GM19467 (cell line): ENCODE measurements at regions not wholly inside any gene's neighbourhood (a gene's known extent, or its start where the extent isn't known, plus 50 kb on each side); places are given as distances from the start of the nearest gene placed in this dataset.
A peak's percentile ranks its signal among the peaks of the same experiment; 100 is the strongest.
"Not testable (repeated sequence)": the region's sequence is repeated elsewhere in the genome, so short reads cannot be mapped to it uniquely, and the experiment has no call there.

Experiments used
- ATAC-seq: cut with Tn5 transposase; IDR thresholded peaks from one replicate; pipeline ENCODE4 v1.9.1; 2021; ENCODE audit warnings: mild to moderate bottlenecking, moderate library complexity; ENCODE audit not compliant: unreplicated experiment

DNA sequence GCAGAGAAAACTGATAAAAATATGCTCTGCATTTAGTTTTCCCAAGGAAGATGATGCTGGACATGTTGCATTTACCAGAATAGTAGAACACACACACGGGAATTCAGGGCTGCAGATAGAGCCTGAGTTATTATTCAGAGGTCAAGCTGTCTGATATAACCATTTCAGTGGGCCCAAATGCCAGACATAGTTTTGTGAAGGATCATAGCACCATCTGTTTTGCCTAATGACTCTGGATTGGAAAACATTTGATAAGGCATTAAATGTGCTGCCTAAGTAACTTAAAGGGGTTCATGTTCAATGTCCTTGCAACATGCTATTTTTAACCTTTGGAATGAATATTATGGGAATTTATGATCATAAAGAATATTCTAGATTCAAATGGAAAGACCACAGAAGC, 666.2 kb downstream of the PRIM2 start:
- ATAC-seq: not testable (repeated sequence)

DNA sequence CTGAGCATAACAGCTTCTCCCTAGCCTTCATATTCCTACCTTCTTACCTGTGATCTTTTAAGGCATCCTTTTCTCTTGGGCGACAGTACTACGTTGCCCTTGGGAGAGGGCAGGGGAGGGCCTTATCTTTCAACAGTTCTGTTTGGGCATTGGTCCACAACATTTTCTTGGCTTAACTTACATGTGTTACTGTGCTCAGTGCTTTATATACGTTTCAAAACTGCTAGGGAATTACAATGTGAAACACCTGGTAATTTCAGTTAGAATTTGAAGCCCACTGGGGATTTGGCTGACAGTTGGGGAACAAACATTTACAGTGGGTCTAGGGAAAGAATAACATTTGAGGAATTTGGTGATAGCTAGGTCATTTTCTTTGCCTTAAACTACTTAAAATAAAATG, 667.1 kb downstream of the PRIM2 start:
- ATAC-seq: not testable (repeated sequence)

DNA sequence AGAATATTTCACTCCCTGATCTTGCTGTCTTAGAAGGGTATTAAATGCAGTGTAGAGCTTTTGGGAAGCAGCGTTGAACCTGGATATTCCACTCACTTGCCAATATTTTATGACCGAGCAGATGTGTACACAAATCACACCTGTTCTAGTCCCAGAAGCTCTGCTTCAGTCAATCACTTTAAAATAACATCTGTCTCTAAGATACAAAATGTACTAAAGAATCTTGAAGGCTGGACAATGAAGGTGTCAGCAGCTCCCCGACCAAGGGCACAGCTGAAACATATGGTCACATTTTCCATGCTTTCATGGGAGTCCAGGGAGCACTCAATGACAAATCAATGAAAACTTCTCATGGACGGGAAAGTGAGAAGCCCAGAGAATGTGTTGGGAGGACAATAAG, 668.3 kb downstream of the PRIM2 start:
- not testable (repeated sequence) for ATAC-seq

DNA sequence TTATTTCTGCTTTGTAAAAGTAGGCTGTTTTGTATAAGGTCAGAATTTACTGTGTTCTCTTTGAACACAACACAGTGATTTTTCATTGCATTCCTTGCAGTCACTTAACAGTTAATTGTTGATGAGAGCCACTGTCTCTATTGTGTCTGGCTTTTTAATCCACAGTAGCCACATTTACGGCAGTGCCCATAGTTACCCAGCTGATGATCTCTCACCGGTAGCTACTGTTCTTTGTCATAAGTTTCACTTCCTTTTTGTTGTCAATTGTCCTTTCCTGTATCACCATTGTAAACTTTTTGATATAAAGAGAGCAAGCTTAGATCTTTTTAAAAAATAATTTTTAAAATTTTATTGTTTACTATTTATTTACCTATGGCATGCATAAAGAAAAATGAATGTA, 669.2 kb downstream of the PRIM2 start:
- ATAC-seq: peak; percentile 99

DNA sequence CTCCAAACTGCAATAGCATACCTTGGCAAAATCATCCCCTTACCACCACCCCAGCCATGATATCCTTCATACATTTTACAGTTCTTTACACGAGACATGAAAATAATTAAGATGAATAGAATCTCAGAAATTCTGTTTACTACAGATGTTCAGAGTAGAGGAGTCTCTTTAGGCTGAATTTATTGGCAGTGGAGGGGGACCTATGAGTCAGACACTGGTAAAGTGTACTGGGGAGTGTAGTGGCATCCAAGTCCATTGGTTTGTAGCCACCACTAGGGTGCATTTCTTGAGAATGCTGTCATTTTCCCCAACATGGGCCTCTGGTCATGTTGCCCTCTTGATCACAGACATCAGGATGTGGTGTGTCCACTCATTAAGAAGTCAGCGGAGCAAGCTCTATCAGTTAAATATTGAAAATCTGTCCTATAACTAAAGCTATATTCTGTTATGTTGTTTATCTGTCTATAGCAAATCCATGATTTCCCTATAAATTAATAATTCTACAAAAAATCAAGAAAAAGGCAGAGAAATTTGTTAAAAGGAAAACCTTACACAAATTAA, 672.2 kb downstream of the PRIM2 start:
- ATAC-seq: not testable (repeated sequence)

DNA sequence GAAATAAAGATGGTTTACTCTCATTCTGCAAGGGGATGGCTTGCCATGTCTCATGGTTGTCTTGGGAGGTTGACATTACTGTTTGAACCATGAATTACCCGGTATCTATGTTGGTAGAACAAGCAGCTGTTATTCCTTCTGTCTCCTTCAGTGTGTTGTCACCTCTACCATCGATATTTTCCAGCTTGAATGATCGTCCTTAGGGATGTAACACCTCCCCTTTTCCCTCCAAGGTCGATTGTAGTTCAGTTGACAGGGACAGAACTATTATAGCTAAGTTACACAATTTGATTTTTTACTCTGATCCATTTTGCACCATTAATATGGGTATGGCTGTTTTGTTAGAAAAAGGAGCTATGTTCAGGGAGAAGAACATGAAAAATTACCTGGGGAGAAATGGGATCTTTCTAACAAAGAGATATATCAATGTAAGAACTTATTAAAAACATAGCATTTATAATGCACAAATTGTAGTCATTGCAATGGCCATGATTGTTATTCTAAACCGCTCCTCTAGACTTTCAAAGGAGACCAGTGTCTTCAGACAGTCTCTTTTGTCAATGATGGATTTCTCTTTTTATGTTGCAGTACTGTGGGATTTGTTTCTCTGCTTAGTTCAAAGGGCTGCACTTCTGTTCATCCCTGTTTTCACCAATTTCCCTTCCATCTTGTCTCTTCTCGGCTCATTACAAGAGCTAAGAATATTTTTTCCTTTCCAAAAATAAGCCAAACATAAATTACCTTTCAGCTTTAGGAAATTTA, 681.6 kb downstream of the PRIM2 start:
- not testable (repeated sequence) for ATAC-seq

DNA sequence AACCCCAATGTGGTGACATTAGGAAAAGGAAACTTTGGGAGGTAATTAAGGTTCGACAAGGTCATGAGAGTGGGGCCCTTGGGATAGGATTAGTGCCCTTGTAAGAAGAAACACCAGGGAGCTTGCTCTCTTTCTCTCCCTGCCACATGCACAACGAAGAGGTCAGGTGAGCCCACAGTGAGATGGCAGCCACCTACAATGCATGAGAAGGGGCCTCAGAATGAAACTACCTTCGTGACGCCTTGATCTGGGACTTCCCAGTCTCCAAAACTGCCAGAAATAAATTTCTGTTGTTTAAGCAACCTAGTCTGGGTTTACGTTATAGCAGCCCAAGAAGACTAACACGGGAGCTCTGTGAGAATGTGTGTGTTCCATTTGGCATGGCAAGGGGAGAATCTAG, 682.8 kb downstream of the PRIM2 start:
- not testable (repeated sequence) for ATAC-seq

DNA sequence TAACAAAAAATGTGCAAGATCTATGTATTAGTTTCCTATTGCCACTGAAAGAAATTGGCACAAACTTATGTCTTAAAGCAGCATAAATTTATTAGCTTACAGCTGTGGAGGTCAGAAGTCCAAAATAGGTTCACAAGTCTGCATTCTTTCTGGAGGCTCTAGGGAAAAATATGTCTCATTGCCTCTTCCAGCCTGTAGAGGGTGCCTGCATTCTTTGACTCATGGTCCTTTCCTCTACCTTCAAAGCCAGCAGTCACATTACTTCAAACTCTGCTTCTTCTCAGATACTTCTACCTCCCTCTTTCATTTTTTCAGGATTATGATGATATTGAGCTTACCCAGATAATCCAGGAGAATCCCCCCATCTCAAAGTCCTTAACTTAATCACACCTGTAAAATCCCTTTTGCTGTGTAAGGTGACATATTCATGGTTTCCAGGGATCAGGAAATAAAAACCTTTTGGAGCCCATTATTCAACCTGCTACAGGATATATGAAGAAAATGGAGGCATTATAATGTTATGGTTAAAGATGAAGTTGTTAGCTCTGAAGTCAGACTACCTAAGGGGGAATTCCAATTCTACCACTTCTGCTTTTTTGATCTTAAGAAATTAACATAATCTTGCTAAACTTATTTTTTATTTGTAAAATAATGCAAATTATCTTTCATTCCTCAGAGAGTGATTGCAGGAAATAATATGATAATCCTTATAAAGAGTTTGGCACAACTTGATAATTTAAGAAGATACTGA, 686.2 kb downstream of the PRIM2 start:
- not testable (repeated sequence) for ATAC-seq

DNA sequence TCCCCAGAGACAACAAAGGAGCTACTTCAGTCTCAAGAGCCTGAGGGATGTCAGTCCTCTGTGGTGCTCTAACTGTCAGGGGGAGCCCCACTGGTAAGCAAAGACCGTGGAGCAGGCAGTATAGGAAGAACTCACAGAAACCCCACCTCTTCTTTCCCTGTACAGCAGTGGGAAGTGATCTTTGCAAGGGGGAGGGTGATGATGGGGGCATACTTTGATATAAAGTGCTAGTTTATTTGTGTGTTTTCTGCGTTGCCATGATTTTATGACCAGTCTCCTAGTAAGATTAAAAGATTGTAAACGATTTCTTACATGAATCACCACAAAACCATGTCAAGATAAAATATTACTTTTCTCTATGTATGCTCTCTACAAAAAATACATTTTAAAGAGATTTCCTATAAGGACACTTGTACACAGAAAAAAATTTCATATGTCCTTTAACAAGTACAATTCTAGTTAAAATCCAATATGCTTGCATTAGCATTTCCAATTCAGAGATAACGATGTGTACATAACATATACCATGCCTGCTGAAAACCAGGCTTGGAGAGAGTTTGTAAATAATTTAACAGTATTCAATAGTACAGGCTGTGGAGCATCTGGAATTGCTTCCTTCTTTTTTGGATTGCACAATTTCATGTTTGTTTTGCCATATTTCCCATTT, 690.0 kb downstream of the PRIM2 start:
- not testable (repeated sequence) for ATAC-seq

DNA sequence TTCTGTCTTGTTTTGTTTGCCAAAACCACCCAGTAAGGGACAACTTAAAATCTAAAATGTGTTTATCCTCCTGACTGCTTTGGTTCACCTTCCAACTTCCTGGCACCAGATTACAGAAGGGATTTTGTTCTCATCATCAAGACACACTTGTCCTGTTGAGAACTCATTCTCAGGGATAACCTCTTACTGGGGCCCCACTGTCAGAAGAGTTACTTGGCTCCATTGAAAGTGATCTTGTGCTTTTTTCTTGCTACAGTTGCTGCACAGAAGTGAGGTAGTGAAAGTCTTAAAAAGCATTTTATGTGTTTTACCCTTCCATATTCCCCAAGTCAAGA, 690.5 kb downstream of the PRIM2 start:
- not testable (repeated sequence) for ATAC-seq

DNA sequence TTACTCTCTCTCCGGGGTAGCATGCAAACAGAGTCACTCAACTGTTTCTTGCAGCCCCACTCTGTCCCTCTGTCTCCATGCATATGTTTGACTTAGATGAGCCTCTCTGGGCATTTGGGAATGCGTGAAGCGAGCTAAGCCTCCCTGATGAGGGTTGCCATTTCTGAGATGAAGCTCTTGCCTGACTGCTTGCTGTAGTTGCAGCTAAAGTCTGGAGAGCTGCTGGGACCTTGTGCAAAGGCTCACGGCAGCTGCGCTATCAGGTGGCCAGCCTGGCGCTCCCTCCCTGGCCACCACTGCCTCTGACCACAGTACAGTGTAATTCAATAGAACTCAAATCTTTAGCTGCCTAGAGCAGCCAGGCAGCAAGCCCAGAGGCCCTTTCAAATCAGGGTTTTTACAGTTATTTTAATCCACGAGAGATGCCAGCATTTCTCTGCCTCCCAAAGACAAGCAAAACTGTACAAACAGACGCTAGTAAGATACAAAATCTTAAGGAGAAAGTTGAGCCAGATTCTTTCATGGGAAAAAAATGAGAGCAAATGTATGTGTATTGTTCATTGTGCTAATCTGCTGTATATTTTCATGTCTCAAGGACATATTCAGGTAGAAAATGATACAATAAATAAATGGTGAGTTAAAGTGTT, 694.6 kb downstream of the PRIM2 start:
- not testable (repeated sequence) for ATAC-seq

DNA sequence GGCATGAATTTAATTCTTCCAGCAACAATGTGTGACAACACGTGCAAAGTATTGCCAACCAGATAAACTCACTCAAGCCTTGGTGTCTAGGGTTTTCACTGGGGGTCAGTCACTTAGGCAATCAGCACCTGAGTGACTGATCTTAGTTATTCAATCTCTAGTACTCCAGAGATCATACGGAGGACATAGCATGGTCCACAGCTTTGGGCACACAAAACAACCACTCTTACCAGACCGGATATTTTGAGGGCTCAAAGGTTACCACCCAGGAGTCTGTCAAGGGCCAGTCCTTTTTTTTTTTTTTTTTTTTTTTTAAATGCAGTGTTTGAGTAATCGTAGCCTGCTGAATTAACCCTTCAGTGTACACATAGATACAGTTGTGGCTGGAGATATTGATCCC, 699.2 kb downstream of the PRIM2 start:
- ATAC-seq: not testable (repeated sequence)

DNA sequence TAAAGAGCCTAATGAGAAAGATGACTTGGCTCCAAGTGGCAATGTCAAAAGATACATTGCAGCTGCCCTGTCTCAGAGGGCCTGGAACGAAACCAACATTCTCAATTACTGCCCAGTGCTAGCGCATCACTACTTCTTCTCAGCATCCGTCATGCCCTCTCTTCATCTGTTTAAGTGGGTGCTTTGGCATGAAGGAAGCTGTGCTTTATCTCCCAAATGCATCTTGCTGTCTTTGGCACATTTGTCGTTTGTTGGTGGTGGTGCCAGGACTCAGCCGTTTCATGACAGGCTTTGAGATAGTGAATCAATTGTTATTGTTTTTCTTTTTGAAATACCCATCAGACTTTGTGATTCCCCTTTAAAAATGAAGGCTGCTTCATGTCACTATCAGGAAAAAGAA, 710.8 kb downstream of the PRIM2 start:
- ATAC-seq: not testable (repeated sequence)

DNA sequence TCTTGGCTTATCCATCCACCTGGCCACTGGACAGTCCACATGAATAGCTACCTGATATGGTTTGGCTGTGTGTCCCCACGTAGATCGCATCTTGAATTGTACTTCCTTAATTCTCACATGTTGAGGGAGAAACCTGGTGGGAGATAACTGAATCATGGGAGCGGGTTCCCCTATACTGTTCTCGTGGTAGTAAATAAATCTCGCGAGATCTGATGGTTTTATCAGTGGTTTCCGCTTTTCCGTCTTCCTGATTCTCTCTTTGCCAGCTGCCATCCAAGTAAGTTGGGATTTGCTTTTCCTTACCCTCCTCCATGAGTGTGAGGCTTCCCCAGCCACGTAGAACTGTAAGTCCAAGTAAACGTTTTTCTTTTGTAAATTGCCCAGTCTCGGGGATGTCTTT, 720.8 kb downstream of the PRIM2 start:
- ATAC-seq: not testable (repeated sequence)

DNA sequence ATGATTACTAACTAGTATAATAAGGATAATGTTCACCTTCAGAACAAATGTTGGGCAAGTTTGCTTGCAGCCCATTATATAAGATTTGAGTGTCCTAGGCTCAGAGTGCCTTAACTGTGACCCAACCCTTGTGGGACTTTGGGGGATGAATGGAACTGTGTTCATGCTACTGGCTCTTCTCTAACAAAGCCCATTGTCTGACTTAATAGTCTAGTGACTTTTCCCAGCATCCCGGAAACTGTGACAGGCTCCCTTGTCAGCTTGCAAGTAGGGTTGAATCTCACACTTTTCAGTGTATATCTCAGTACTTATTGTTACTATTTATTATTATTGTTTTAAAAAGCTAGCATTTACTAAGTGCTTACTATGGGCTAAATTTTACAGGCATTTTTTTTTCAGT, 729.2 kb downstream of the PRIM2 start:
- ATAC-seq: not testable (repeated sequence)

DNA sequence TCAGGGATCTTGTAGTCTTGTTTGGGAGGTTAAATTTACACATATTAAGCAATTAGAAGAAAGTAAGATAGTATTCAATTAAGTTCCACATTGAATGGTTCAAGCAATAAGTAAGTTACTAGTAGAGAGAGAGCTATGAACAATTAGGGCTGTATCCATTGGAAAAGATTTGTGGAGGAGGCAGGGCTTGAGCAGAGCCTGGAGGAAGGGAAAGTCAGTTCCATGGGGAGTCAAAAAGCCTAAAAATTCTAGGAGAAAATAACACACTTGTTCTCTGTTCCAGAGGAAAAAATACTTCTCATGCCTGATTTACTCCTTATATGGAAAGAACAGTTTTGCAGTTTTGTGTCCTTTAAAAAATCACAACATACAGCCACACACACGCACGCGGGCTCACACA, 730.0 kb downstream of the PRIM2 start:
- not testable (repeated sequence) for ATAC-seq

DNA sequence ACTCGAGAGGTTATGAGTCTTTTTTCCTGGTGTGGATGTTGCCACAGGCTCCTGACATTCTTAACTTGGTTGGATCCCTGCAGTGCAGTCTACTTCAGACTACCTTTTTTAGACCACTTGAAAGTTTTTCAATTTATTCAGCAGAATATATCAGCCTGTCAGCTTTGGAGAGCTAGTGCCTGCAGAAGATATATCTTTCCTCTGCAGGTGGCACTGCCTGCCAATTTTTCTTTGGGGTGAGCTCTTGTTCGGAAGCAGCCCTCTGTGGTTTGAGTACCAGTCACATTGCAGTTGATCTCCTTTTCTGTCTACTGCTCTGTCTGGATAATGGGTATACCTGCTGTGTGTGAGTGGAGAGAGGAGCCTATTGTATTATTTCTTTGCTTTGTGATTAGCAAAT, 730.4 kb downstream of the PRIM2 start:
- not testable (repeated sequence) for ATAC-seq

DNA sequence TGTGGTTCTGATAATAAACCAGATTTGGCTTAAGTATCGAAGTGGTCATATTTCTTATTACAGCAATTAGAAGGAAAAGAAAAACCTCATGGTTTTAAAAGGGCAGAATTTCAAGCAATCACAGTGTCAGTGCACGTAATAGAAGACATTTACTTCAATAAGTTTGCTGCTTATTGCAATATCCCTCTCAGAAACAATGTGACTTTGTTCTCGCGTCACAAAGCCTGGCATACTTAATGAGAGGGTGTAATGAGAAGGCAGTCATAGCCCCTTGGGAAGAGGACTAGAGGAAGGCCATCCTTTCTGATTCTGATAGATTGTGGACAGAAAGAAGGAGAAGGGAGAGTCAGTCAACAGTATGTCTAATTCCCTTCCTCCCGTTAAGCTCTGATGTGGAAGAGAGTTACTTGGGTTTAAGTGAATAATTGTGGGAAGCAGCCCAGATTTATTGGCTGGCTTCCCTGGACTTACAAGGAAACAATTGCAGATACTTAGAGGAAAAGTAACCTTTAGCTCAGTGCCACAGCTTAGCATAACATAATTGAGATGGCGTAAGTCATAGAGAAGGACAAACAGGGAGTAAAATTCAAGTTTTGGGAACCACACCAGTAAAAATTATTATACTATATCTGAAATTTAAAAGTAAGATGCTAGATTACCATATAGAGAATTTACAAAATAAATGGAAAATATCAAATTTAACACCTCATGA, 738.2 kb downstream of the PRIM2 start:
- not testable (repeated sequence) for ATAC-seq

DNA sequence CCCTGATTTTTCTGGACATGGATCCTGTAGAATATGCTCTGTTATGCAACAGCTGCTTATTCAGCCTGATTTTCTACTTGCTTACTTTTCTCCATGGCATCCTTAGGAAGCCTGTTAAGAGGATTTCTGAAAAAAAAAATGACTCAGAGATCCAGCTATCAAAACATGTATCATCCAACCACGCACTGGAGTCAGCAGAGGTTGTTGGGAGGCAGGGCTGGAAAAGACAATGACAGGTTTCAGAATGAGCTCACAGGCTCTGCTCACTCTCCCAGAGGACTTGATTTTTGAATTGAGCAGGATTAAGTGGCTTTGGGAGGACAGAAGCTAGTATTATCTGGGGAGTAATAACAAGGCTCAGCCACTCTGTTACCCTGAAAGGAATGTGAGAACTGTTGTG, 742.3 kb downstream of the PRIM2 start:
- not testable (repeated sequence) for ATAC-seq

DNA sequence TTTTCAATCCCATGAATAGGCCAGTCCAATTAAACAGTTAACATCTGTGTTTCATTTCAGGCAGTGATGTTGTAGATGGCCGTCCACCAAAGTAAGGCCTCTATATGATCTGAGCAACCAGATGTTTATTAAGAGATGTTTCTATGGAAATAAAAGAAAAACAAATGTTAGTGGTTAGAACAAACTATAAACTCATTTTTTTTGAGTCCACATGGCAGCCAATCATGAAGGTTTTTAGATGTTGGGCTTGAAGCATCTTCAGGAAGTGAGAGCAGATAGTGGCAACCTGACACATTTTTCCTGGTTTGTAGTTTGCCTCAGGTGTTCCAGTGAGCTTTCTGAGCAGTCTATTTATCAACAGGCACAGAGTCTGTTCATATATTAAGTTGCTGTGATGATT, 746.1 kb downstream of the PRIM2 start:
- ATAC-seq: not testable (repeated sequence)
